ENCODE measurements at regions not wholly inside any gene's neighbourhood (a gene's known extent, or its start where the extent isn't known, plus 50 kb on each side); places are given as distances from the start of the nearest gene placed in this dataset.

- no peak for DNase-seq (ENCODE audit: low read depth)
These were observed 347.7 kb downstream of the CHSY3 start for GRCh38 chr5:130251931-130252330.

DNA sequence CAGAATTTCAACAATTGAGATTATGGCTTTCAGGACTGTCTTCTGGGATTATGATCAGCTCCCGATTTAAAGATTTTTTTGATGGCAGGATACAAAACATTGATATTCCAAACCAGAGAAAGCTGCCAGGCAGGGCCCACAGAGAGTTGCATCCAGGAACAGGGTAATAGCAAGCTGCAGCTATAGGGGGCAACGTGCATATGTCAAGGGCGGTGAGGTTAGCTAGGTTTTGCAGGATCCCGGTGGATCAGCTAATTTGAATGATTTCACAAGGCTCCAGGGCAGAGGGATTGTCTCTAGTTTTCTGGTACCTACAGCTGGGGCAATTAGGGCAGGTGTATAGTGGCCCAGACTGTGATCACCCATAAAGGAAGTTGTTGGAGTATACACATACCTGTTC, 339.4 kb downstream of the CHSY3 start:
- no peak for DNase-seq (ENCODE audit: low read depth)

- DNase-seq (ENCODE audit: low read depth) = no peak
These were observed 333.5 kb downstream of the CHSY3 start for GRCh38 chr5:130237721-130238120.
